ENCODE measurements at regions not wholly inside any gene's neighbourhood (a gene's known extent, or its start where the extent isn't known, plus 50 kb on each side); places are given as distances from the start of the nearest gene placed in this dataset.

DNA sequence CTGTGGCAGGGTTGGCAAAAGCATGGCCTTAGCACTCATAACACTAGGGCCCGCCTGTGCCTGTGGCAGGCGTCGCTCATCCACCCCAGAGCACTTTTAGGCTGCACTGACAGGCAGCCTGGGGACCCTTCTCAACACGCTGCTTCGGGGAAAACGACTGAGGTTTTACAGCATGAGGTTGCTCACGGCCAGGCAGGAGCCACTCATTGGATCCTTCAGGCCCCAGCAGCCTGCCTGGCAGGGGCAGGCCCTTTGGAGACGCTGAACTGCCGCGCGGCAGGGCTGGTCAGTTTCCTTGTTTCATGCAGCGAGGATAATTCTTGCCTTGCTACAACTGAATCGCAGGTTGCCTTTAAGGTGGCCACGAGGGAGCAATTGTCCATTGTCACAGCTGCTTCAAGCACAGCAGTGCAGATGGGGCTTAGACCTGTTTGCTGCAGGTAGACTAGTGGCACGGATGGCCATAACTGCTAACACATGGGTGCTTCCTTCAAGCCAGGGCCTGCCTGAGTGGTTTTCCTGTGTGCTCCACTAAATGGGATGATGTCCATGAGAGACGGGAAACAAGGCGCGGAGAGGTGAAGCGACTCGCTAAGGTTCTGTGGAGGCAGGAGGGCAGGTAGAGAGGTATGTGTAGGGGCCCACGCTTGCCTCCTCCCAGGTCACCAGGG lies 49.9 kb upstream of the HS6ST1 start:
- DNase-seq: no peak

DNA sequence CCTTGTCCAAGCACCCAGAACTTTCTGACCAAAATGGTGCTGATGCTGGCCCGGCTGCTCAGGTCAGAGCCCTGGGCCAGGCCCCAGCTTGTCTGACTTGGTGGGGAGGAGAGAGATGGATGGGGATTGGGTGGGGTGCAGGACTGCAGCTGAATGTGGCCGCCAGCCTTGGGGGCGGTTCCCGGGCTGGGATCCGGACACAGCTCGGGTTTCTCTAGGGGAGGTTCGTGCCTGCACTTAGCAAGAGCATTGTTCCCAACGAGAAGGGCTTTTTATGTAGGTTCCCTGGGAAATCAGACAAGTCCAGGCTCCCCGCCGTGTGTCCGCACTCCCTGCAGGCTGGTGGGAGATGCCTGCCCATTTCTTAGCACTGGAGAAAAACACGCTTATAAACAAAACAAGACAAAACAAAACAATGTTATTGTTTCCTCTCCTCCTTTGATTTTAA lies 50.5 kb upstream of the HS6ST1 start:
- DNase-seq: no peak

DNA sequence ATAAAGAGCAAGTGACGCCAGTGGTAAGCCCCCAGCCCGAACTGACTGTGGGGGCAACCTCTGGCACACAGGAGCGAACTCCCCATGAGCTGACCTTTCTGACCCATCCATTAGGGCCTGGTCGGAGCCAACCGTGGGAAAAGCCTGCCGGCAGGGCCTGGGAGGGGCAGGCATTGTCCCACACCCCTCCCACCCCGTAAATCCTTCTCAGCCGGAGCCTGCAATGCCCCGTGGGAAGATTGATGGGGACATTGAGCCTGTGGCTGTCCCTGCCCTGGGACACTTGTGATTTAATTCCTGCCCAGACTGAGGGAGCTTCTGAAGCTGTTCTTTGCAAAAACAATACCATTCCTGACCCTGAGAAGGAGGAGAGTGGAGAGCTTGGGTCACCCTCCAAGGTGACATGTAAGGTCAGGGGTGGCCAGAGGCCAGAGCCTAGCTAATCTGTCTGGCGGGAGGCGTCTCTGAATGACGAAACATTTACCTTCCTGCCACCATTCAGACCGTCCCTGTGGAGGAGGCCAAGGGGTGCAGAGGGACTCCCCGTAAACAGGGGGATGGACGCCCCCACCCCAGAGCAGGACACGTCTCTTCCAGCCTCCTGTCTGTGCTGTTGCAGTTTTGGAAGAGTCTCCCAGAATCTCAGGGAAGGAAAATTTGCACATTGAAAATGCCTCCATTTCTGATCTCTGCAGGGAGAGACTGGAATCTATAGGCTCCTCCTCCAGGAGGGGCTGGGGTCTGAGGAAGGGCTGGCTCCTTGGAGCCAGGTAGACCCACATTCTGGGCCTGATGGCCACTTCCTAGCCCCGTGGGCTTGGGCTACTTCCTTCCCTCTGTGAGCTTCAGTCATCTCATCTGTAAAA lies 51.2 kb upstream of the HS6ST1 start:
- DNase-seq: no peak

DNA sequence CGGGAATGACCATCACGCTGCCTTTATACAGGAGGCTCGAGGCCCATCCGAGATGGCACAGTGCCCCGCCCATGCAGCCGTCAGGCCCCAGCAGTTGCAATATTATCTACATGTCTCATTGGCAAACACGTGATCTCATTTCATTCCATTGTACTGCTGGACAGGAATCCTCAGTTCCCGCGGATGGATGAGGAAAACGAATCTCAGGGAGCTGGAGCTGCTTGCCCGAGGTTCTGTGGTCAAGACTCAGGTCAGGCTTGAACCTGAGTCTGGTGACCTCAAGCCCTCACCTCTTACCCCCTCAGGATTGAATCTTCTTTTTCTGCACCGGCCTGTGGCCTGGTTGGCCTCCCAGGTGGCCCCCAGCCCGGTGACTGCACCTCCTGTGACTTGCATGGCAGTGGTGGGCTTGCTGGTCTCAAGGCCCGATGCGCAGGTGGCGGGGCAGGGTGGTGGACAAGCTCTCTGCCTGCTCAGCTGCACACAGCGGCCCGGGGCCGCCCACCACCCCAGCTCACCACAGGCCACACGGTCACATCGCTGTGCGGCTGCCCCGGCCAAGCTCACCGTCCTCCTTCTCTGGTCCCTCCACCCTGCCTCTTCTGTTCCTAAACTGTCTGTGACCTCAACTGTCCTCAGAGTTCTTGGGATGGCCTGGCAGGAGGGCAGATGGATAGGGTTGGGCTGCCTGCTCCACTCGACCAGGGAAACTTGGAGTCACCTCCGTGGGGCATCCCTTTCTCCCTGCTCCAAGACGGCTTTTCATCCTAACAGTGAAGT lies 52.0 kb upstream of the HS6ST1 start:
- DNase-seq: no peak

DNA sequence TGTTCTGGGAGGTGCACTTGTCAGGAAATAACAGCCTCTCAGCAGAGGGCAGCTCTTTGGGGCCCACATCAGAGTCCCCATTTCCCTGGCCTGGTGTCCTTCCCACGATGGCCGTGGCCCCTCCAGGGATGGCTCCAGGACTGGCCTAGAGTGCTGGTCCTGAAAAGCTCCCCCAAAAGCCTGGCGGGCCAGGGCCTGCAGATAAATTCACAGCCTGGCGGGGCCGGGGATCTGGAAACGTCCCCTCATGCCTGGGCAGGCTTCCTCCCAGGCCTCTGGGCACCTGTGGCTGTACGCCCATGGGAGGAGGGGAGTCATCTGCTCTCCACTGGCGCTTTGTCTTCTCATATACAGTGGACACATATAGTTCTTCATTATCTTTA lies 52.6 kb upstream of the HS6ST1 start:
- DNase-seq: no peak

DNA sequence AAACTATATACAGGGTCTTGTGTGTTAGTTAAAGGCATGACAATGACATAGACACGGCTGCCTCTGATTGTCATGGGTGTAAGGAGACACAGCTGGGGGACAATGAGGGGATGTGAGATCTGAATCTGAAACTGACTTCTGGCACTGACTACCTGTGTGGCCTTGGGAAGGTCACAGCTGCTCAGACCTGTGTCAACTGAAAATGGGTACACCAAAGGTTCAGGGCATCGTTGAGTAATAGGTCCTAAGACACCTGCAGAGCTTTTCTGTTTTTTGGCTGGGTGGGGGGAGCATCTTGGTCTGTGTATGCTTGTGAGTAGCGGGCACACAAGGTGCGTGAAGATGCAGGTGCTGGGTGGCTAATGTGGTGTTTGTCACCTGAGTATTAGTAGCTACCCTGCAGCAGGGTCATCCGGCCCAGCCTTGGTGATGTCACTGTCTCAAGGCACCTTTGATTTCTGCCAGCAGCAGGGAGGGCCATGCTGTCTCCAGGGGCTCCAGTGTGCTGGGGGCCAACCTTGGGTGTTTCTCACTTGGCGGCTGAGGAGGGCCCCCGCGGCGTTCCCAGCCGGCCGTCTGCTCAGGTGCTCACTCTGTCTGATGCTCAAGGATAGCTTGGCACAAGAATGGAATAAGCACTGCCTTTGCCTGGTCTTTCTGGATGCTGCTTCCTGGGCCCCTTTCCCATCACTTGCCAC lies 53.1 kb upstream of the HS6ST1 start:
- no peak for DNase-seq

DNA sequence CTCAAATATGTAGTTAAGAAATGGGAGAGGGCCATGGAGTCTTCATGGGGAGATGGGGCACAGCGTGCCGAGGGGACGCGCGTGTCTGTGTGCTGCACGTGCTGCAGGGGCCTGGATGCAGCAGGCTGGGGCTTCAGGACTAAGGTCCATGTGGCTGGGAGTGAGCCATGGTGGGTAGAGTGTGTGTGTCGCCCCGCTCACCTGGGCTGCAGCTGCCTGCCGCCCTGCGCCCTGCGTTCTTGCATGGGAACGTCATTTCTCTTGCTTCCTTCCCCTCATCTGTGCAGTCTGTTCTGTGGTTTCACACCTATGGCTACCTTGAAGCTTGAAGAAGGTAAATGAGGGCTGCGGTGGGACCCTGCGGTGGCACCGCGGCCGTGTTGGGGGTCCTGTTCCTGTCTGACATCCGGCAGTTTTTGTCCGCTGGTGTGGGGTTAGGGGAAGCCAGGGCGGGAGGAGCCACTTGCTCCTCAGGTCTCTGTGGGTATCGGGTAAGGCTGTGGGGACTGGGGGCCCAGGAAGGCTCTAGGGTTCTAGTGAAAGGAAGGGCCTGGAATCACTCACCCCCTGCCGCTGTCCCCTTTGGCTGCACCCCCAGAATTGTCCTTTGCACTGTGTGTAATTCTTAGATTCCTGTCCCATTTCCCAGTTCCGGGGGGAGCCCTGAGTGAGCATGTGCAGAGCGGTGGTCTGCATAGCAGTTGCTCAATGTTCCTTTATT lies 54.1 kb upstream of the HS6ST1 start:
- no peak for DNase-seq

DNA sequence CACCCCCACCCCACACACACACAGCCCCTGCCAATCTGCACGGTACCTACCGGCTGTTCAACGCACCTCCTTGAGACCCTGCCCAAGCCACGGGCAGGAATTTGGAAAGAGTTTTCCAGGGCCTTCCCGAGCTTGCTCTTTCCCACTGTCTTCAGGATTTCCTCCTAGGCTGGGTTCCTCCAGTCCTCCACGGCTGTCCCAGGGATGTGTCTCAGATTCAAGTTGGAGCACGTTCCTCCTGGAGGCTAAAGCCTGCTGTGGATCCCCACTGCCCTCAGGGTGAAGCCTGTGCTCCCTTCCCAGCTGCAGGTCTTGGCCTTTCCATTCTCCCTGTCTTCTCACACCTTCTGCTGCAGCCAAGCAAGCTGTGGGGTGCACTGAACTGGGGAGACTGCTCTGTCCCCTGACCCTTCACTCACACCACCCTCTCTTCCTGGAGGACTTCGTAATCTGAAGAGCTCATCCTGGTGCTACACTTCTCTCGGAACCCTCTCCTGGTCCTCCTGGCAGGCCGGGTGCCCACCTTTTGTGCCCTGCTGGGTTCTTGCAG lies 54.9 kb upstream of the HS6ST1 start:
- no peak for DNase-seq

DNA sequence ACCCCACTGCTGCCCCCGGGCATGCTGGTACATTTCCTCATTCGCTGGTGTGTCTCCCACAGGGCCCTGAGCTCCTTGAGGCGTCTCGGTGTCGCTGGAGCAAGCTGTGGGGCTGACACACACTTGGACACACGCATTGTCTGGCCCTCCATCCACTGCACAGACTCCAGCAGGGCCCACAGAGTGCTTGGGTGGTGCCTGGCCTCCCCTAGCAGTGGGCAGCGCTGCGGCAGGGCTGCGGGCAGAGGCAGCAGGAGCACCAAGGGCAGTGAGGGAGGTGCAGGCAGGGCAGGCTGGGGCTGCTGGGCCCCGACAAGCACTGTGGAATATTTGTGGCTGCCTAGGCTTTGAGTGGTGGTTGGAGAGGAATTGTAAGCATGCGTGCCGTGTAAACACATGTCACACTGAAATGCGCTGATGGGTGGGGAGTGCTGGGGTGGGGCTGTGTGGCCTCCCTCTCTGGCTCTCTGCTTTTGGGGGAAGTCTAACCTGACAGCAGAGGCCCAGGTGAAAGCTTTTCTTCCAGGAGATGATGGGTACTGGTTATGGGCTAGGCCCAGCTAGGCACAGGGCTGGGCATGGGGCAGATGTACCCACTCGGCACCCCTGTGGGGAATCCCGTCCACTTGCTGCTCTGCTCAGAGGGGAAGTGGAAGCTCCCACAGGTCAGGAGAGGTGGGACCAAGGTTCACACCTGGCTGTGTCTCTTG lies 55.5 kb upstream of the HS6ST1 start:
- DNase-seq: no peak

DNA sequence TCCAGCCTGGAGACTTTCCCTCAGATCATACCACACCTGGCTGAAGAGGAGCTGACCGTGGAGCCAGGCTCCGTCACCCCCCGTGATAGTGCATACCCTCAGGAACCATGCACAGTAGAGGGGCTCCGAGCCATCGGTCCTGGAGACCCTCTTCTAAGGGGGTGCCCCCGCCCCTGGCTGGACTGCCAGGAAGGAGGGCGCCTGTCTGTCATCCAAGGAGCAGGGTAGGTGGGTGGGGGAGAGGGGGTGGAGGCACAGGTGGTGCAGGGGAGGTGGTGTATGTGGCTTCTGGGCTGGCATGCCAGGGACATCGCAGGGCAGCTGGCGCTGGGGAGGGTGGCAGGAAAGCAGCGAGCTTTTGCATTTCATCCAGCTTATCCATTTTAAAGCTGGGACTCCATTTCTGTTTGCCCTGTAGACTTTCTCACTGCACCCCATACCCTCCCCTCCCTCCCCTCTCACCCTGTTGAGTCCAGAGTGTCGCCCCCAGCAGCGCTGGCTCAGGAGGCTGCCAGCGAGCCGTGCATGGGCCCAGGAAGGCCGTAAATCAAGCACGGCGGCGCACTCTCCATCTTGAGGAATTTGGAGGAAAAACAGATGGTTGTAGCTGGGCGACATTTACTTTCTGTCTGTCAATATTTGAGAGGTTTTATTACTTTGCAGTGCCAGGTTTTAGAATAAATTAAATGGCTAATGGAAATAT lies 56.2 kb upstream of the HS6ST1 start:
- no peak for DNase-seq

DNA sequence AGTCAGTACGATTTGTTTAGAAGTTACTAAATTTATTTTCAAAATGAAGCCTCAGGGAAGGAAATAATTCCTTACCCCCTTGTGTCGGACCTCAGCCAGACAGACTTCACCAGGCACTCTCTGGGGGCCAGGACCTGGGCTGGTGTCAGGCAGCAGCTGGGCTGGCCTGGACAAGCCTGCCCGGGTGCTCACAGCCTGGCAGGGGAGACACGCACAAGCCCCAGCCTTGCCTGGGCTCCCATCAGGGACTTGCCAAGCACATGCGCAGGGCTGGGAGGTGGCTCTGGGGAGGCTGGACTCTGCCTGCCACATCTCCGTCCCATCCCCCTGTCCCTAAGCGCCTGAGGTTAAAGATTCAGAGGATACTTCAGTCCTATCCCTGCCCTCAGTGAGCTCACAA lies 56.8 kb upstream of the HS6ST1 start:
- DNase-seq: no peak

DNA sequence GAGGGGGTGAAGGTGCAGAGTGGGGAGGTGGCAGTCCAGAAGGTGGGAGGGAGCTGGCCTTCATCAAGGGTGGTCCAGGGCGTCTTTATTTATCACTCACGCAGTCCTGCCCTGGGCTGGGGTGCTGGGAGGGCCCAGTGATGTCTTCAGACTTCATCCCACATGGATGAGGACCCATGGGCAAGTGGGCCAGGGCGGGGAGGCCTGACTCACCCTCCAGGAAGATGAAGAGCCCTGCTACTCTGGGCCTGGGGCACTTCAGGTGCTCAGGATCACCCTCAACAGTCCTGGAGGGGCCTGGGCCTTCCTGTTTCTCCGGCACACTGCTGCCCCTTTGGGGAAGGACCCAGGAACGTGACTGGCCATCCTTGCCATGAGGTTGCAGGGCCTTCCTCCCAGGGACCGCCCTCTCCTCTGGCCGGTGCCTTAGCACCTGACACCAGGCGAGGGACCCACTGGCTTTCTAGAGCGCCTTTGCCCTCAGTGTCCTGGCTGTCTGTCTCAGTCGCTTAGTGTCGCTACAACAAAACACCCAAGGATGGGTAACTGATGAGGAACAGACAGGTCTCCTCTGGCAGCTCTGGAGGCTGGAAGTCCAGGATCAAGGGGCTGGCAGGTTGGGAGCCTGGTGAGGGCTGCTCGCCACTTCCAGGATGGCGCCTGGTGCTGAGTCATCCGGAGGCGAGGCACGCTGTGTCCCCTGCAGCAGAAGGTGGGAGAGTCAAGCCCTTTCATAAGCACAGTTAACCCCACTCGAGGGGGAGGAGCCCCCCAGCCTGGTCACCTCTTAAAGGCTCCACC lies 57.8 kb upstream of the HS6ST1 start:
- DNase-seq: no peak

DNA sequence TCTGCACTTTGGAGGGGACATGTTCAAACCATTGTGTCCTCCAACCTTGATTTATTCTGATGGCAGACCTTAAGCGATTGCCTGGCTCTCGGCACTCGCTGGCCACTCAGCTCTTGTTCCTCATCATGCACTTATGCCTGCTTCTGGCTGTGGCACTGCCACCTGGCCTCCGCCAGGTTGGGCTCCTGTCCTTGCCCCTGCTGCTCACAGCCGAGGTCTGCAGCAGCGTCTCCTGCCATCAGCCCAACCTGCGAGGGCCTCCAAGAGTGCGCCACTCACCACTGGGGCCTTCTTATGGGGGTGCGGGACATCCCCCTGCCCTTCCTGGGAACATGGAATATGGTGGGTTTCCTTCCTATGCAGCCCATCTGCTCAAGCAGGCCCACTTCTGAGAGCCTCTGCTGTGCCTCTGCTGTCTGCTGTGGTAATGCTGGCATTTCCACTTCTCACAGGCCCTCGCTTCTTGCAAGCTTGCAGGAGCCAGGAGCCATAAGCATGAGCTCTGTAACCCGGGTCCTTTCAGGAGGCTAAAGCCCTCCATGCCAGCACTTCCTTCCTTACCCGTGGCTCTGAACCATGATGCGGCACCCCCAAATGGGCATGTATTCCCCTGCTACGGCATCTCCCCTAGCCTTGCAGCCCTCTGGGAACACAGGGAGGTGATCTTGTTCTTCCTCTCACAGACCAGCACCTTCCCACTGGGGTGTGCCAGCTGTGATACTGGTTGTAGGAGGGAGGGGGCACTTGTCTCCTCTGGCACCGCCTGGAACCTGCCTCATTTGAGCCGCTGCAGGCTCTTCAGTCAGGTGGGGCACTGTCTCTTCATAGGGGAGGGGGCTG lies 58.6 kb upstream of the HS6ST1 start:
- DNase-seq: no peak

DNA sequence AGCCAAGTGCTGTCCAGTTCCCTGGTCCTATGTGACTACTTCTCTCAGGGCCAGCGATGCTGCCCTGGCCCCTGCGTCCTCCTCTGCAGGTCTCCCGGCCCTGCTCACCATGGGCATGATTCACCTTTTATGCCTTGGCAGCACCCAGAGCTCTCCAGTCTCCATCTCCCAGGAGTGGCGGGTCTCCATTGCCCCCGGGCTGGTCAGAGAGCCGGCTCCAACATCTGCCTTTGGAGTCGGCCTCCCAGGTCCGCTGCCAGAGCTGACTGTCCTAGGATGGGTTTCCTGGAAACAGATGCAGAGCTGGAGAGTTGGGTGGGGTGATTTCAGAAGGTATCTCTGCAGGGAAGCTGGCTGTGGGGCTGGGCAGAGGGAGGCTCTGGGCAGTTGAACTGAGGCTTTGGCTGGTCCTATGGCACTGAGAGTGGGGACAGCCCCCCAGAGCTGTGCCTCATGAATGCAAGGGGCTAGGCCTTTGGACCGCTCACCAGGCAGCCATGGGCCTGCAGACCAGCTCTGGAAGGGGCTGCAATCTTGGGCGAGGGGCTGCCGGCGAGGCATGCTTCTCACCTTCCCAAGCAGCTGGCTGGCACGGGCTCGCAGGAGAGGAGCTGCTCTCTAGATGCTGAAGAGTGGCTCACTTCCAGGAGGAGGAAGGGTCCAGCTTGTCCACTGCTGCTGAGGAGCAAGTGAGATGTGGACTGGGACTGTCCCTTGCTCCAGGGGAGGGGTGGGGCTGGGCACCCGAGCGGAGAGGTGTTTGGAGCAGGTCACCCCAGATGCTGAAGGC lies 59.8 kb upstream of the HS6ST1 start:
- DNase-seq: no peak

DNA sequence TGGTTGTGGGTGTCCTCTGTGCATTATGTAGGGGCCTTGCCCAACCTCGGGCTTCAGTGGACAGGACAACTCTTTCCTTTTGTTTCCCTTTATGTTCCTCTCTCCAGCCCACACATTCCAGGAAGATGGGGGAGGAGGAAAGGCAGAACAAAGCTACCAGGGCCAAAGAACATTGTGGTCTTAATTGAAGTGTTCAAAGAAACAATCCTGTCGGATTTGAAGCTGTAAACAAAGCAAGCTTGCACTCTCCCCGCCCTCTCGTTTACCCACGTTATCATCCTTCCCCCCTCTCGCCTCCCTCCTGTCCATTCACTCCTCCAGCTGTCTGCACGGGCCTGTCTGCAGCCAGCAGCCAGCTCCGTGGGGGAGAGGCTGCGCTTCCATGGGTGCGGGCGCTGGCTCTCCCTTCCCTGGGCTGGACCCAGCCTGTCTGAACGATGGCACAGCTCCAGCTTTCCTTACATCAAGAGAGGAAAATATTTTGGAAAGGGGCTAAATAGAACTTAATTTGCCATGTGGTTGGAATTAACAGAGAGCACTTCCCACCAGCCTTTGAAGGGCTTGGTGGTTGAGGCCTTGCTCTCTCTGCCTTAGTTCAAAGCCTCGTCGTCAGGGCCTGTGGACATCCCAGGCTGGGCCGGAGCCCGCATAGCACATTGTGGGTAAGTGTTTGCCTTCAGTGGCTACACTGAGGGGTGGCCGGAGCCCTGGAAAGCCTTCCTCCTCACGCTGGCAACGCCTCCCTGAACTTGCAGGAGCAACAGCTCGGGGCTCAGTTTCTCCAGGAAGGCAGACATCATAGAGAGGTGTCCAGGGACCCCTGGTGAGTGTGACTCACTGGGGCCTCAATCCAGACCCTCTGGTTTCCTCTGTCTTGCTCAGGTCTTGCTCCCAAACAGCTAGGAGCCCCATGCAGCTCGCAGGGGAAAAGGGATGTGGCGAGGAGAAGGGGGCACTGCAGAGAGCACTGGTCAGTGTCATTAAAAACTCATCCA lies 60.6 kb upstream of the HS6ST1 start:
- DNase-seq: no peak

DNA sequence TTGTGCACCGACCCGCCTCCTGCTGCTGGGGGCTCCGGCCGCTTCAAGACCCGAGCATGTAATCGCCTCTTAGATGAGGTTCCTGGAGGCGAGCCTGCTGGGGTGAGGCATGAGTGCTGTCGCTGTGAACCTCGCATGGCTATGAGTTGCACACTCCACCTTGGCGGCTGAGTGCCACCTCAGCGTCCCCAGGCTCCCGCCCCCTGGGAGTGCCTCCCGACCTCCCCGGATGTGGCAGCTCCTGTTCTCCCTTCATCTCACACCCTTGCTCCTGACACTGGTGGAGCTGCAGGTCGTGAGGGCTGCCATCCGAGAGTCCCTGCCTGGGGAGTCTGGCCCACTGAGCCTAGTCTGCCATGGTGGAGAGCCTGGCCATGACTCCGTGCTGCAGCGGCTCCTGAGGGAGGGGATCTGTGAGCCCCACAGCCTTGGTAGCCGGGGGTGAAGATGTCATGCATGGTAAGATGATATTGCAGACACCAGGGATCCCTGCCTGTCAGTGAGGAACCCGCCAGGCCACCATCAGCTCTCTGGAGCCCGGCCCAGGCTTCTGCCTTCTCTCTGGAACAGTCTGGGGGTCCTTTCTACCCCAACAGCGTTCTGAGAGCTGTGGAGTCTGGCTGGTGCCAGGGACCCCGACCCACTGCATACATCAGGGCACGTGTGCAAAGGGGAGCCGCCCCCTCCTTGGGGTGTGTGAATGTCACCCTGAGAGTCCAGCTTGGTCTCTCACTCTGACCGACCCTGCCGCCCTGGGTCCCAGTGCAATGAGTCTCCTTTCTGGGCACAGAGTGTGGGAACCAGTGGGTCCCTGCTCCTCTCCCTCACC lies 61.6 kb upstream of the HS6ST1 start:
- DNase-seq: no peak
